WTC11 (cell line): ENCODE measurements at regions not wholly inside any gene's neighbourhood (a gene's known extent, or its start where the extent isn't known, plus 50 kb on each side); places are given as distances from the start of the nearest gene placed in this dataset.

Experiments used
- CREB1 ChIP-seq: sonication (generic); formaldehyde crosslinking; IDR thresholded peaks from 2 replicates; pipeline ENCODE4 v1.8.0; 2023; ENCODE audit warnings: mild to moderate bottlenecking, missing genetic modification reagents
- CTCF ChIP-seq: fragments of 200-600 bp; IDR thresholded peaks from 2 replicates; pipeline ENCODE4 v1.8.0; 2022; ENCODE audit warnings: antibody characterized with exemption
- E2F1 ChIP-seq: sonication (generic); formaldehyde crosslinking; IDR thresholded peaks from 2 replicates; pipeline ENCODE4 v1.8.0; 2022; ENCODE audit warnings: mild to moderate bottlenecking, missing genetic modification reagents
- E2F4 ChIP-seq: sonication (generic); formaldehyde crosslinking; IDR thresholded peaks from 2 replicates; pipeline ENCODE4 v1.8.1; 2022; ENCODE audit warnings: low read depth, mild to moderate bottlenecking, moderate library complexity, missing genetic modification reagents, borderline replicate concordance
- NFYB ChIP-seq: sonication (generic); formaldehyde crosslinking; conservative IDR thresholded peaks from 2 replicates; pipeline ENCODE4 v1.8.0; 2022; ENCODE audit warnings: low read depth, missing genetic modification reagents
- TEAD4 ChIP-seq: sonication (generic); formaldehyde crosslinking; IDR thresholded peaks from 2 replicates; pipeline ENCODE4 v1.8.0; 2022; ENCODE audit warnings: mild to moderate bottlenecking, missing genetic modification reagents

GRCh38 chr9:86885232-86885631, 62.1 kb downstream of the GAS1 start:
- TF ChIP-seq E2F4 (CRISPR knock-in tag) (no peak), CTCF (no peak), NFYB (CRISPR knock-in tag) (no peak), TEAD4 (CRISPR knock-in tag) (no peak), CREB1 (CRISPR knock-in tag) (no peak), E2F1 (CRISPR knock-in tag) (no peak)
